ENCODE measurements at regions not wholly inside any gene's neighbourhood (a gene's known extent, or its start where the extent isn't known, plus 50 kb on each side); places are given as distances from the start of the nearest gene placed in this dataset.

GRCh38 chr11:107218123-107219013 is 200.1 kb upstream of the GUCY1A2 start:
- TF ChIP-seq SP1 (IDR thresholded peaks at IDR 0.05) (no peak), BHLHE40 (IDR thresholded peaks at IDR 0.05; ENCODE audit: borderline replicate concordance) (no peak), FOXM1 (IDR thresholded peaks at IDR 0.05; ENCODE audit: borderline replicate concordance) (no peak), FOXA1 (IDR thresholded peaks at IDR 0.05) (no peak)

Measured in HEK293T (cell line).